Anterior cingulate cortex (tissue), 58 donors: ENCODE measurements at regions not wholly inside any gene's neighbourhood (a gene's known extent, or its start where the extent isn't known, plus 50 kb on each side); places are given as distances from the start of the nearest gene placed in this dataset.

Source experiments
- DNase-seq, 58 donors: peaks; one replicate each; lab custom pipeline; 2025; lab: John Stamatoyannopoulos, UW

DNA sequence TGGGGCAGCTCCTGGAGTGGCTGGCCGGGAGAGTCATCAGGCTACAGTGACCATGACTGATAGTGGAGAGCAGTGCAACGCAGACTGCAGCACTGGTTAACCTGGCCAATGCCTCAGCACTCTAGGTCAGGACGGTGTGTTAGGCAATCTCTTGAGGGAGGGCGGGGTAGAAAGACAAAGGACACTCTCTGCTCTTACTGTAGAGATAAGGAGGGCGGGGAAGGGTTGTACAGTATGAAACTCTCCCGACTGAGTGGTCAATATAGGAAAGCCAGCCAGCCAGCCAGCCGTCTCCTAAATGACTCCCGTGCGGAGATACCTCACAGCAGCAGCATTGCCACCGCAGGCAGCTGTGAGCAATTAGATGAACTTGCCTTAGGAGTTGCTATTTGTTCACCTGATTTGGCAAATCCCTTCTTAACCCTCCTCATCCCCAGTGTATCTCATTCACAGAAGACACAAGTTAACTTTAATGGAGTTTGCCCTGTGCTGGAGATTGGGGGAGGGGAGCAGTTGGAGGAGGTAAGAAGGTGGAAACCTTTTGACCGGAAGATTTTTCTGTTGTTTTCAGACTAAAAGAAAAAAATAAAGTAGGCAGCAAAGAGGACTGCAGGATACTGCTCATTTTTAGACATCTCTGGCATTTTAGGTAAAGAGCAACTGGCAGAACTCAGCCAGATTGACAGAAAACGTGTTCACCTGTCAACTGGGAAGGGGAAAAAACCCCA is 330.5 kb downstream of the HNRNPD start:
- DNase-seq: no peak

DNA sequence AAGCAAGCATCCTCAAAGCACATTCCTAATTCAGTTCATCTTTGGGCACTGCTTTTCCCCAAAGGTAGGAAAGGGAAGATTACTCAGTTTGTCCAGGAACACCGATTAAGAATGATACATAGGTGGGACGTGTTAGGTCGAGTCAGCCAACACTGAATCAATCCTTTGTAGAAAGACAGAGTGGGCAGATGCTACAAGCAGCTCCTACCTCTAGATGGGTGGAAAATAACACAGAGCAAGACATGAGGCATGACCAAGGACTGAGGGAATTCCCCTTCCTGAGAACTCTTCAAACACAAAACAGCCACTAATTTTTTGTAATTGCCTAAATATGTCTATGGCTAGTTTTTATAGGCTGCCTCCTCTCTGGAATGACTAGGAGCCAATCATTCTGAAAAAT is 331.7 kb downstream of the HNRNPD start:
- no peak for DNase-seq

DNA sequence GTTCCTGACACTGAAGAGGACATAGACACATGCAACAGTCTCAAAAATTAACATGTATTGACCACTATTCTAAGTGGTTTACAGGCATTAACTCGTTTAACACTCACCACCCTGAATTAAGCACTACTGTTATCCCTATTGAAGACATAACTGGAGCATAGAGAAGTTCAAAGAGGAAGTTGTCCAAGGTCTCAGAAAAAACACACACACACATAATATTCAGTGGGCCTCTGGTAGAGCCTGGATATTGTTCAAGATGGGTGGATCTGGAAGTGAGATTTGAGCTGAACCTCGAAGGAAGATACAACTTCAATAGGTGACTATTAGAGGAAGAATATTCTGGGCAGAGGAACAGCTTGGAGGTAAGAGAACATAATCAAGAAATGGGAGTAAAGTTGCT is 334.9 kb downstream of the HNRNPD start:
- DNase-seq: no peak

DNA sequence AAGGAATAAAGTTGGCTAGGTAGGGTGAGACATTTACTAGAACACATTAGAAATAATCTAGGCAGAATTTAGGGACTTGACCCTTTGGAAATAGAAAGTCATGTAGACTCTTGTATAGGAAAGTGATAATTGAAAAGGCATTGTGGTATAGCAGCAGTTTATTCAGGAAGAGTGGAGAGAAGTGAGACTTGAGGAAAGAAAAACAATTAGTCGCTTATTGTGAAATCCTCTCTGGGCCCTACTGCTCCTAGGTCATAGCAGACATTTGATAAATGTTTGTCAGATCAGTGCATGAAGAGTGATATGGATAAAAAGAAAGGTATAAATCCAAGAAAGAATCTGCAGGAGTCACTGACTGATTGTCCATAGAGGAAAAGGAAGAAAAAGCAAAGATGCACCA is 337.6 kb downstream of the HNRNPD start:
- no peak for DNase-seq

DNA sequence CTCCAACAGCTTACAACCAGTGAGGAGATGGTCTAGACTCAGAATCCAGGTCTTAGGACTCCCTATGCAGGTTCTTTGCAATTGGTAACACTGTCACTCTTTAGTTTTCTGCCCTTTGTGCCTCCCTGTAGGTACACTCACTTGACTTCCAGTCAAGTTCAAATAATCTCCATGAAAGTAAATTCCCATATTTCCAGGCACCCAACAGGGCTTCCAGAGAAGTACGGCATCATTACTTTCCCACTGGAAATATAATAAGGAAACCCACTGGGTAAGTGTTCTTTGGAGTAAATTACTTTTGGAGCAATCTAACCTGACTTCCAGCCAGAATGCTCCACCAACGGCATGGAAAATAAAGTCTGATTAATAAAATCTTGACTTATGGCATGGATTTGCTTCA is 338.9 kb downstream of the HNRNPD start:
- no peak for DNase-seq

DNA sequence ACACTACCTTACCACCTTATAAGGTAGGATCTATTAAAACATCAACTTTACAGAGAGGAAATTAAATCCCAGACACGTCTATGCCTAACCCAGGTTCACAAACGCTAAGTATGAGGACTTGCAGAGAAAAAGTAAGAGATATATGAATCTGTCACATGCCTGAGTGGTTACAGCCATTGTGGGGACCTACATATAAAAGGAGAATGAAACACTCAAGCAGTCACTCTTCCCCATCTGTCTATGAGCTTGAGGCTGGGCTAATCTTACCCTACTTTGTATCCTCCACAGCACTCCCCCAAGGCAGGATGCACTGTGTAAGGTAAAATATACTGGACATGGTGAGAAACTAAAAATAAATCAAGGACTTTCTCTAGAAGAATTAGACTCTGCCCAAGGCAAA is 339.9 kb downstream of the HNRNPD start:
- no peak for DNase-seq

DNA sequence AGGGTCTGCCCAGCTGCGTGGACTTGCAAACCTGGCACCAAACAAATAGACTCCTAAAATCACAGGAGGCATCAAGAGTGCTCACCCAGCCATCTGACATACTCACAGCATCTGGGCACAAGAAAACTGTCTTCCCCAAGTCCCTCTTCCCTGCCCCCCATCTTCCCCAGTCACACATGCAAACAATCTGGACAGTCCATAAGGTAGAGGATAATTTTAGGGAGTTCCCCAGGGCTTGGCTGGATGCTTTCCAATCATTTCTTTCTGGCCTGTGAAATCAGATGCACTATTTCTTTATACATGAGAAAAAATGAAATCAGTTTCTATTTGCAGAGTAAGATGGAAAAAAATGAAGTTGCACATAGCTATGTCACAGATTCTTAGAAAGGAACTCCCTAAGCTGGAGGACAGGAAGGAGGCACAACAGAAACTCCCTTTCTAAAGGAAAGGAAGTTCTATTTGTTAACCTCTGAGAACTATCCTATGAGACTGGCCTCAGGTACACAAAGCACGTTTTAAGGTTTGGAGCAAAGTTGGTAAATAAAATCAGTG is 342.3 kb downstream of the HNRNPD start:
- peak in 1 of 58 donors; percentile 3 for DNase-seq

DNA sequence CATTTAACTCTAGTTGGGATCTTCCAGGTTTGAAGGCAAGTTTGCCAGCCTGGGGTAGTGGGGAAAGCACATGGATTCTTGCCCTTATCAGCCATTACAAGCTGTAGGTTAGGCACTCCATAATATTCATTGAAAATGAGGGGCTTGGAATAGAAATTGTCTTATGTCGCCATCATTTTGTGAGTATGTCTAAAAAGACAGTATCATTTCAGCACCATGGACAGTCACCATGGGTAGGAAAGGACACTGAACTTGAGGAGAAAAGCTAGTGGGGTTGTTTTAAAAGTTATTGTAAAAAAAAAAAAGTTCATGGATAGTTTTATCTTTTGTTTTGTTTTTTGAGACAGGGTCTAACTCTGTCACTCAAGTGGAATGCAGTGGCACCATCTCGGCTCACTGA is 356.1 kb downstream of the HNRNPD start:
- no peak for DNase-seq

DNA sequence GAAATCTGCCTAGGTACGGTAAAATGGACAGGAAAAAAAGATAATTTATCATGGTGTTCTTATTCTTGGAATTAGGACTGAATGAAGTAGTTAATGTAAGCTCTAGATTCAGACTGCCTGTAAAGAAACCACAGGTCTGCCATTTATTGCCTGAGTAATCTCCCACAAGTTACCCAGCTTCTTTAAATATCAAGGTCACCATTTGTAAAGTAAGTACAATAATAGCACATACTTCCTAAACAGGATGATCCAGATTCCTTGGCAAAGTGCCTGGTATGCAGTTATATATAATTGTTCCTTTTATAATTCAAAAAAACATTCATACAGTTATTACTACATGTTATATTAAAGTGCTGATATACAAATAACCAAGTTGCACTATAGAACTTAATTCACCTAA is 368.6 kb downstream of the HNRNPD start:
- no peak for DNase-seq

DNA sequence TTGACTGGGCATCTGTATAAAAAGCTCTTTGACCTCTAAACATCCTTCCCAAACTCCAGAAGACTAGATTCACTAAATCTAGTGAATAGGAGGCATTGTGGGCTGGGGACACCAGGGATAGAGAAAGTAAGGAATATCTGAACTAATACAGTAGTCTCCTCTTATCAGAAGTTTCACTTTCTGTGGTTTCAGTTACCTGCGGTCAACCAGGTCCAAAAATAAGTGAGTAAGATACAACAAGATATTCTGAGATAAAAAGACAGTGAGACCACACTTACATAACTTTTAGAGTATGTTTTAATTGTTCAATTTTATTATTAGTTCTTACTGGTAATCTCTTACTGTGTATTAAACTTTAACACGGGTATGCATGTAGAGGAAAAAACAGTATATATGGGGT is 376.5 kb downstream of the HNRNPD start:
- DNase-seq: no peak

DNA sequence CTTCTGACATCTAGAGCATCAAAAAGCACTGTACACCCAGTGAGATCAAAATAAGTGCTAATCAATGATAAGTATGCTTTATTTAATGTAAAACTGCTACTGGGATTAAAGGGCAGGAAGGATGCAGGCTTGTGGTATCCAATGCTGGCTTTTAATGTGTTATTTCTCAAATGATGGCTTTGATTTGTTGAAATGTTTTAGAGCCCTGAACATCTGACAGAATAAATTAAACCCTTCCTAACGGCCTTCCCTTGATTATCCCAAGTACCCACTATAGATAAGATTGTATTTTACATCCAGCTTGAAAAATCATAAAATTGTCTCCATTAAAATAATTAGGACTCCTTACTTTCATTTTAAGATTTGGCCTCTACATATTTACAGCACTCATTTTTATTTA is 382.9 kb downstream of the HNRNPD start:
- no peak for DNase-seq

DNA sequence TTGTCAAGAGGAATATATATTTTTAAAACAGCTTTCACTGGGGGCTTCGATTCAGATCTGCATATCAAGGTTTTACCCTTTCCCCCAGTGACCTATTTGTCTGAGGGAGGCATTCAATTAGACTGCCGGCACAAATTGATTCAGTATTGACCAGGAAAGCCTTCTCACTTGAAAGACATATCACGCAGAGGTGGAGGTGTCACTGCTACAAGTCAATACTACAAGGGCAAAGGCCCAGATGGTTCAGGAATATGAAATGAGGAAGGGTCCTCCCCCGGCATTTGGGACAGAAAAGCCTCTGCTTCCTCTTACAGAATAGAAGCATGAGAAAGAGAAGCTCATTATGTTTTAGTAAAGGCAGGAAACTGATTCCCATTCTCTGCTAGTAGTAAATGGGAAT is 383.6 kb downstream of the HNRNPD start:
- no peak for DNase-seq

DNA sequence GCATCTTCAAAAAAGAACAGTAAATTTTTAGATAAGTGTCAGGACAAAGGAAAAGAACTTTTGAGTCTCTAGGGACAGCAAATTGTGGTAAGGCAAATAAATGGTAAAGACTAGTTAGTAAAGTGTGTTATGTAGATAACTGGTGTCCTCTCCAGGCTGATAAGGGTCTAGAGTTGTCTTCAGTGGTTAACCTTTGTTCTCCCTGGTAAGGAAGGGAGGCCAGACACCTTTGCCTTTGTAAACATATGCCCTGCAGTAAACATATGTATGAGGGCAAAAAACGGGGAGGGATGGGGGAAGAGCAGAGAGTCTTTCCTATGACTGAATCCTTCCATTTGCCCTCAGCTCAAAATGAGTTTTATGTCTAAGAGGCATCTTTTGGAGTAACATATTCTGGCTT is 384.6 kb downstream of the HNRNPD start:
- no peak for DNase-seq

DNA sequence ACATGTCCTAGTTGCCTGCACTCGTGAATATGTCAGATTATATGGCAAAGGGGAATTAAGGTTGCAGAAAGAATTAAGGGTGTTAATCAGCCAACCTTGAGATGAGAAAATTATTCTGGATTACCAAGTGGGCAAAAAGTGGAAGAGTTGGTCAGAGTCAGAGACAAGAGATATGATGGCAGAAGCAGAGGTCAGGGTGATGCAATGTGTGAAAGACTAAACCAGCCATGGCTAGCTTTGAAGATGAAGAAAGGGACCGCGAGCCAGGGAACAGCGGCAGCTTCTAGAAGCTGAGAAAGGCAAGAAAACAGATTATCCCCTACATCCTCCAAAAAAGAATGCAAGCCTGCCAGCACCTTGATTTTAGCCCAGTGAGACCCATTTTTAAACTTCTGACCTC is 385.6 kb downstream of the HNRNPD start:
- no peak for DNase-seq

DNA sequence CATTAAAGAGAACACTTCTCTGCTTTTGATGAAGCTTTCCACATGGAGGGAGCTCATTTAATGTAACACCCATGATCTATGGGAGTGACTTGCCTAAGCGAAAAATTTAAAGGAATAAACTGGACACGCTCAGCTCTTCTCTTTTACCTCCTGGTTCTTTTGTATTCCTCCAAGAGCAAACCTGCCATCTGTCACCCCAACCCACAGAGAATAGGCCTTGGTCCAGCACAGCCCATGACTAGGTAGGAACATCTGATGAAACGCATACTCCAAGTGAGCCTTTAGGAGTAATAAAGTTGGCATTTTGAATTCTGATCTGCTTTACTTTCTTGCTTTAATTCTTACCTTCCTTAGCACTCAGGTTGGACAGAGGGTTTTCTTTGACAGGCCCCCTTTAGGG is 389.0 kb downstream of the HNRNPD start:
- no peak for DNase-seq

DNA sequence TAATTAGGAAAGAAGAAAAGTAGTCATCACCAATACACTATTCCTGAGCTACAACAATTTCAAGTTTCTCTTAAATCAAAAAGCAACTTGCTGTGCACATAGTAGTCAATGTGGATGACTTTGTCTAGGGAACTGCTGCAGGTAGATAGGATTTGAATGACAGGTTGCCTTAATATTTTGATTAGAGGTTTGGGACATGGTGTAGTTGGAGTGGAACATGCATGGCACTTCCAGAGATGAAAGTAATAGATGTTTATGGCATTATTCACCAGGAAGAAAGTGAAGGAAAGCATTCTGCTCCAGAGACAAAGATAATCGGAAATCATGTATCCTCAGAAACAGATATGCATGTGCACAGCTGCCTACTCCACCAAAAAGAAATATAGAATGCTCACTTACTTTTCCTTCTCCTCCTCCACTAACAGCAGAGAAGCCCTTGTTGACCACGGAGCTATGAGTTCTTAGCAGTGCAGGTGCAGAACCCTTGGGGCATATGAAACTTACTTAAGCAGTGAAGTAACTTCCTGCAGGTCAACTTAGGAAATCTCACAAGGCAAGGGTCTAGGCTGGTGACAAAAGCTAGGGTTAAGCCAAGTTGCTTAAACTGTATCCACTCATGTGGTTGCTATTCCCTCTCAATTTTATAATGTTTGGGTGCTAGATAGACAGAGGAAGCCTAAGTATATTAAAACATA is 390.8 kb downstream of the HNRNPD start:
- DNase-seq: no peak

DNA sequence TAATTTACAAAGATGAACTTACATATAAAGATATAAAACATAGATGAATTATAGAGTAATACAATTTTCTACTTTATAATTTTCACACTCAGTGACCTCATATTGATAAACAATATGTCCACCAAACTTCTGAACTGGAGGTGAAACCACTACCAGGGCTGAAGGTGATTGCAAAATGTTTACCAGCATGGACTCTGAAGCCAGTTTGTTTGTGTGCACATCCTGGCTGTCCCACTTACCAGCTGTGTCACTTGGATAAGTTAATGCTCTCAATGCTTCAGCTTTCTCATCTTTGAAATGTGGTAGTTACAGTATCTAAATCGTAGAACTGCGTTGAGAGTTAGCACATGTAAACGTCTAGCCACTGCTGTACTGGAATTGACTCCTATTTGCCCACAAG is 392.6 kb downstream of the HNRNPD start:
- no peak for DNase-seq

DNA sequence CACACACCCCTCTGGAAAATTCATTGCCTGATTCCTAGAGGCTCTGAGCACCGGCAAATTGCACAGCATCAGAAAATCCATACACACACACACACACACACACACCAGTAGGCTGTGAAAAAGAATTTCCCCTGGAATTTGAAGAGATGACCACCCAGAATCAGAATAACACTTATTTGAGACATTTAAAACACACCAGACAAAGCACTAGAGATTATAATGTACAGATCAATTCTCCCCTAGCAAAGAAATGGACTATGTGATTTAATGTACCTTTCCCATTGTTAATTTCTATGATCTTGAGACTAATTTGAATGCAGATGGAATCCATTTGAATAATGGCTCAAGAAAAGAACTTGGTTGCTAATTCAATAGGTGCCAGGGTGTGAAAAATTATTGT is 399.3 kb downstream of the HNRNPD start:
- no peak for DNase-seq

DNA sequence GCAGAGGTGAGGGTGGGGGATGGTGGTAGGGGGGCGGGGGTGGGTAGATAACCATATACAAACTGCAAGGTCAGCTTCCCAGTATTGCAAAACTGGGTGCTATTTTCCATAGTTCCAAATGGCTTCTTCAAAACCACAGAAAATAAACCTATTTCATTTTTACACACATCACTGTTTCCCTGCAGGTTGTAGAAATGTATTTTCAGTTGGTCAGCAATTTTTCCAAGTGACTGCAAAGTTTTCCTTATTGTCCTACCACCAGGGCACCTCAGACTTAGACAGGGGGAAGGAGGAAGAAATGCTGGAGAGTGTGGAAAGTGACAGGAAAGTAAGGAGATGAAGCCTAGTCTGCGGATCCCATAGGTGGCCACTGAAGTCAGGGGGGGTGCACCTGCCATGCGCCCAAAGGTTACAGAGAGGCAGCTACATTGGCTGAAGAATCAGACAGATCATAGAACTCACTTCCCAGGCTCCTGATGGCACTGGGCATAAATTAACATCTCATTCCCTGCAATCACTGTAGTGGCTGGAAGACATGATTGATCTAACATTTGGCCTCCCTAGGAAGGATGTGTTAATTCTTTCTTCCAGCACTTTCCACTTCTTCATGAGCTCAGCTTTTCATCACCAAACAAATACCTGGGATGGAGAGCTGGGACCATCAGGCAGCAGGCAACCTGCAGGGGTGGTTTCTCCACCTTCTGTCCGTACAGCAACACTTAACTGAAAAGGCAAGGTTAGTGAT is 402.0 kb downstream of the HNRNPD start:
- no peak for DNase-seq

DNA sequence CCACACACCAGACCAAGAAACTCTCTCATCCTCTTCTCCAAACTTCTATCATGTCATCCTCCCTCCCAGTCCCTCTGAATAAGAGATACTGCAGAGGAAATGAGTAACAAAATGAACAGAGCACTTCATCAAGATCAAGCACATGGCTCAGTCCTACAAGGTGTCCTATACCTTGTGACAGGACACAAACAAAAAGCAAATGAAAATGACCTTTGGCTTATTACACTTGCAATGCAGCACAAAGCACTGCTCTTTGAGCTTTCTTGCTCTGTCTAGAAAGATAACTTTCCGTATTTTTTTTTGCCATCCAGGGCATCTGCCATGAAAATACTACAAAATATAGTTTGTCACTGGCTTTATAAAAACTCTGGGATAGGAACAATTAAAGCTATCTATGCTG is 402.7 kb downstream of the HNRNPD start:
- no peak for DNase-seq

DNA sequence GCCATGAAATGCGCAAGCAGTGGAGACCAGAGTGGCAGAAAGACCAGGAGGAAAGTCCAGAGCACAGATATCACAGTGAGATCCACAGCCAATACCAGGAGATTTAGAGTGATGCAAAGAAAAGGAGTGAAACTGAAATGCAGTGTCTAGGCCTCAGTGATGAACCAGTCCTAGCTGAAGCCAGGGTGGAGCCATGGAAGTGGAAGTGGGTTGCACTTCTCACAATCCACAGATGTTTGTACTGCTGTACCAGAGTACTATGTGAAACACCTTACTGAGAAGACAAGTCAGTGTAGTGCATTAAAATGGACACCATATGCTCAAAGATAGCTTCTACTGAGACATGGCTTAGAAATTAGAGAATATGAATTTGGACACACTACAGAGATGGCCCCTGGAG is 403.3 kb downstream of the HNRNPD start:
- DNase-seq: no peak

DNA sequence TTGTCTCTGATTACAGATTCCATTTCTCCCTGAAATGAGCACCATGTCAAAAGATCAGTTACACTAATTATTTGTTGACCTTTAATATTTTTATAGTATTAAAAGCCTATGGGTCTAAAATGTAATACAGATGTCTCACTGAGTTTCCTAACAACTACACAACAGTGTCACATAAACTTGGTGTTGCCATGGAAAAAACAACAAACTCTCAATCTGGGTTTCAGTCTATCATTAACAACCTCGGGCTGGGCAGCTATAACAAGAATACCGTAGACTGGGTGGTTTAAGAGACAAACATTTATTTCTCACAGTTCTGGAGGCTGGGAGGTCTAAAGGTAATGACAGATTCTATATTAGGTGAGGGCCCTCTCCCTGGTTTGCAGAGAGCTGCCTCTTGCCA is 407.1 kb downstream of the HNRNPD start:
- DNase-seq: no peak
